GM08714 (cell line): ENCODE measurements at regions not wholly inside any gene's neighbourhood (a gene's known extent, or its start where the extent isn't known, plus 50 kb on each side); places are given as distances from the start of the nearest gene placed in this dataset.

ENCODE experiments used
- H3K4me3 ChIP-seq: fragments of 200-500 bp; sonication (Bioruptor generic); 2 replicates; pipeline ENCODE4 v1.5.1; 2014; ENCODE audit warnings: mild to moderate bottlenecking, low read length, inconsistent platforms
- ZNF274 ChIP-seq: IDR thresholded peaks from 2 replicates; pipeline ENCODE4 v1.6.1; 2012; ENCODE audit warnings: mild to moderate bottlenecking, low read depth, low read length

DNA sequence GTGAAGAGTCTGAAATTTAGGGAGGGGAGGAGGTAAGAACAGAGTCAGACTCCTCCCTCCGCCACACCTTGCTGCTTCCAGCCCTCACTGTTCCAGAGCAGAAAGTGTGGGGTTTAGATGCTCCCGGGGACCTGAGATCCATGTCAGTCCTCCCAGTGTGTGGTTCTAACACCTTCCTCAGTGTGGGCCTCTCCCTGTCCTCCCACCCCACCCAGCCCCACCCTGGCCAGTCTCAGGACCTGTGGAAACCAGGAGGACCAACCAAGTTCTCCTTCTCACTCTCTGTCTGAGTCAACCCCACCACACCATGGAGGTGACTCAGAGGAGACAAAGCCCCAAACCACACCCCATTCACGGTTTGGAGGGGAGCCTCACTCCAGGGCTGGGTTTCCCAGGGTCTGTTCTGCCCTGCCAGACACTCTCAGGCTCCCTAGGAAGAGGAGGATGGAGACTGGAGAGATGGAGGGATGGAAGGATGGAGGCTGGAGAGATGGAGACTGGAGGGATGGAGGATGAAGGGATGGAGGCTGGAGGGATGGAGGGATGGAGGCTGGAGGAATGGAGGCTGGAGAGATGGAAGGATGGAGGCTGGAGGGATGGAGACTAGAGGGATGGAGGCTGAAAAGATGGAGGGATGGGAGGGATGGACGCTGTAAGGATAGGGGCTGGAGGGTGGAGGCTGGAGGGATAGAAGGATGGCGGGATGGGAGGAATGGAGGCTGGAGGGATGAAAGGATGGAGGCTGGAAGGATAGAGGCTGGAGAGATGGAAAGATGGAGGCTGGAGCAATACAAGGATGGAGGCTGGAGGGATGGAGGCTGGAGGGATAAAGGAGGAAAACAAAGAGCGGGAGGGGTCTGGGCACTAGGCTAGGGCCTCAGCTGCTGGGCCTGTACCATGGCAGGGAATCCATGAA is 100.9 kb upstream of the RUNX3 start:
- H3K4me3 ChIP-seq, result peak overlapping the region; percentile 17; the same call in 1 of the 2 replicates
- TF ChIP-seq ZNF274, result no peak

DNA sequence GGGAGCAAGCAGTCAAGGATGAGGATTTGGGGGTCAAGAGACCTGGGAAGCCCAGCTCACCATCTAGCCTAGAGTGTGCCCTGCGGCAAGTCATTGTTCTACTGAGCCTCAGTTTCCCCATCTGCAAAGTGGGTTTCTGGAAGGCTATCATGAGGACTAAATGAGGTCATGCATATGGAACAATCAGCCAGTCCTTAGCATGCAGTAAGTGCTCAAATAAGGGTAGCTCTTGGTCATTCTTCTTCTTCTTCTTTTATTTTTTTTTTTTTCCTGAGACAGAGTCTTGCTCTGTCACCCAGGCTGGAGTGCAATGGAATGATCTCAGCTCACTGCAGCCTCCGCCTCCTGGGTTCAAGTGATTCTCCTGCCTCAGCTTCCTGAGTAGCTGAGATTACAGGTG is 99.9 kb upstream of the RUNX3 start:
- H3K4me3 ChIP-seq, result no peak overlapping the region
- no peak for TF ChIP-seq ZNF274

DNA sequence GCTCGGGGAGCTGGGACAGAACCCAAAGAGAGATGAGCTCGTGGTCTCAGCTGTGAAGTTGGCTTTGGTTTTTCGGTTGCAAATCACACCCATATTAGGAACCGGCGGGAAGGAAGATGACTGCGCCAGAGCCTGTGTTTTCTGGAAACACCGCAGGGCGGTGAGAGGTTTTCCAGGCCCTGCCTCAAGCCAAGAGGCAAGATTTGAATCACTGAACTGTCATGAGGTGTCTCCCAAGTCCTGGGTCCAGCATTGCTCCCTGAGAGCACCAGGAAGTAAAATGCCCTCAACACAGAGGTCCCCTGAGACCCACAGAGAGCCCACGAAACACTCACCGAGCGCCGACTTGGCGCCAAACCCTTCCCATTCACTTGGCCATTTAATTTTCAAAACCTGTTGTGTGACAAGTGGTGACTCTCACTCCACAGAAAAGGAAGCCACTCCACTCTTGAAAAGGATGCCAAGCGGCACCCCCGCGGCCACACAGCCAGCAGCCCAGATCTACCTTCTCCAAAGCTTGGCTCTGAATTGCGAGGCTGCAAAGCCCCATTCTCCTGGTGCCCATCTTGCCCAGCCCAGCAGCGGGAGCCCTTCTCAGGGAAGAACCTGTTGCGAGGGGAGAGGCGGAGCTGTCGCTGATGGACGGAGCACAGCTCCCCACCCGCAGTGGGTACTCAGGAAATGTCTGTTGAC is 99.0 kb upstream of the RUNX3 start:
- no peak overlapping the region; the same call in 1 of the 2 replicates for H3K4me3 ChIP-seq
- TF ChIP-seq ZNF274, result no peak

DNA sequence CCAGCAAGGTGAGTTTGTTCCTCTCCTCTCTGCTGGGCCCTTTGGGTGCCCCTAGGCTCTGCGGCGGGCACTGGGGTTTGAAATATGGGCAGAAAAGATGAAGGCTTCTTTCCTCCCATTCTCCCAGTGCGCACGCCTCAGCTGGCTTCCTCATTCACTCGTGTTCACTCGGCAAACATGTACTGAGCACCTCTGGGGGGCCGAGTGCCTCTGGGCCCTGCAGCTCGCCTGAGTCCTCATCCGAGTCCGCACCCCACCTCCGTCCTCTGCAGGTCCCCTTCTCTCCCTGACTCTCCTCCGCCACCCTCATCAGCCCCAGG is 98.5 kb upstream of the RUNX3 start:
- H3K4me3 ChIP-seq, result no peak overlapping the region; the same call in 1 of the 2 replicates
- no peak for TF ChIP-seq ZNF274

DNA sequence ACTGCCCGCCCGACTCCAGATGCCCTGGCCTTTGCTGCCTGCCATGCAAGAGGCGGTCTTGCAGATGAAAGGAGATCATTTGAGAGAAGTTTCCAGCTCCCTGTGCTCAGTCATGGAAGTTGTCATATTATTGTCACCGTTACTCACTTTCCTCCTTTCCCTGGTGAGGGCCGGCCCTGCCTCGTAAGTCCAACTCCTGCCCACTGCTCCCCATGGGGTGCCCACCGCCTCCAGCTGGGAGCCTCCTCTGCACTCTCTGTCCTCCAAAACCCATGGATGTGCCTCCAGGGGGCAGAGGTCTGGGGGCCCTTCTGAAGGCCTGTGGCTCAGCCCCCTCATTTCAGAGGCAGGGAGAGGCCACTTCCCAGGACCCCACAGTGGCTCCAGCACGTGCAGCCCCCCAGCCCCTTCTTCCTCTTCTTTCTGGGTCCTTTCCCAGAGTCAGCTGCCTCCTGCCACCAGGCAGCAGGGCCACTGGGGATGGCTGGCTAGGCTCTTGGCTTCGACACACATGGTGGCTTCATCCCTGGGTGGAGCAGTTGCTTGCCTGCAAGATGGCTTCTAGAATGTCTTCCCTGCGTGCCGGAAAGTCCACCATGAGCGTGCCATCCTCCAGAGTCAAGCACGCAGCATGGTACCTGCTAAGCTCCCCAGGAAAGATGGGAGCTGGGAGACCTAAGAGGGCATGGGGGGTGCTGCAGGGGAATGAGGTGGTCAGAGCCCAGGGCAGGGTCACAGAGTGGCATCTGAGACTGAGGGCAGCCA is 97.9 kb upstream of the RUNX3 start:
- TF ChIP-seq ZNF274, result no peak
- no peak overlapping the region for H3K4me3 ChIP-seq

DNA sequence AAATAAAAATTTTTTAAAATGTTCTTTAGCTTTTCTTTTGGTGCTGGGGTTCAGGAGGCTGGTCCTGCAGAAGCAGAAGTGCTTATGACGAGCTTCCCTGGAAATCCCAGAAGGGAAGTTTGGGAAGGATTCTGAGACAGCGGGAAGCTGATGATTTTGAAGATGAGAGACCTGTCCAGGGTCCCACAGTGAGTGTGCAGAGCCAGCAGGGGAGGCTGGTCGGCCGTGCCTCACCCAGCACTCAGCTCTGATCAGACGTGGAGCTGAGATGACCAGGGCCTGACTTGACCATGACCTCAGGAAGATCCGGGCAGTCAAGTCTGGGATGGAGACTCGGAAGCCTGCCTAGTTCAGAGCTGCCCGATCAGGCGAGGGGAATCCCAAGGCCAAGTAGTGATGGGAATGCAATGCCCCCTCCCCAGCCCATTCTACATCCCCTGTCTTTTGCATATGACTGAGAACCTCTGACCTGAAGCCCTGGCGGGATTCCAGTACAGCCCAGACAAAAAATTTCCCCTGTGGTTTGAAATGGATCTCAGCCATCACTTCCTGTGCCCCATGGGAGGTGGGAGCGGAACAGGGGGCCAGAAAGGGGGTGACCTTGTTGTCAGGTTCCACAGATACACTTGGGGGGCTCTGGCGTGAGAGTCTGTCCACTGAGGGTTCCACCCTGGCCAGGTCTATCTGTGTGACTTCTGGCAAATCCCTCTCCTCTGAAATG is 96.8 kb upstream of the RUNX3 start:
- H3K4me3 ChIP-seq, result no peak overlapping the region
- TF ChIP-seq ZNF274, result no peak

DNA sequence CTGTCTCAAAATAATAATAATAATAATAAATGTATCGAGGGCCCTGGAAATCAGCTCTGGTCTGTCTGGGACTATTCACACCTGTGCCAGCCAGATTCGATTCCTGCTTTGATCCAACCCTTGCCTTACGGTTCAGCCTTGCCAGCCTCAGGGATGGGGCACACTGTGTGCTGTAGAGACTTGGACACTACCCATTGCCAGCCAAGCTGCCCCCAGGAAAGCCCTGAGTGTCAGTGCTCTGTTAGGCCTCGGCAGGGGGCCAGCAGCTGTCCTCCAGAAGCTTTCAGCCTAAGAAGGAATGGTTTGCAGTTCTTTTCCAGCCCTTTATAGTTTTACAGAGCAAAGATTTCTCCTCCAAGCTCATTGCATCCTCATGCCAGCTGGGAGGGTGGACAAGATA is 96.2 kb upstream of the RUNX3 start:
- H3K4me3 ChIP-seq, result no peak overlapping the region
- no peak for TF ChIP-seq ZNF274

DNA sequence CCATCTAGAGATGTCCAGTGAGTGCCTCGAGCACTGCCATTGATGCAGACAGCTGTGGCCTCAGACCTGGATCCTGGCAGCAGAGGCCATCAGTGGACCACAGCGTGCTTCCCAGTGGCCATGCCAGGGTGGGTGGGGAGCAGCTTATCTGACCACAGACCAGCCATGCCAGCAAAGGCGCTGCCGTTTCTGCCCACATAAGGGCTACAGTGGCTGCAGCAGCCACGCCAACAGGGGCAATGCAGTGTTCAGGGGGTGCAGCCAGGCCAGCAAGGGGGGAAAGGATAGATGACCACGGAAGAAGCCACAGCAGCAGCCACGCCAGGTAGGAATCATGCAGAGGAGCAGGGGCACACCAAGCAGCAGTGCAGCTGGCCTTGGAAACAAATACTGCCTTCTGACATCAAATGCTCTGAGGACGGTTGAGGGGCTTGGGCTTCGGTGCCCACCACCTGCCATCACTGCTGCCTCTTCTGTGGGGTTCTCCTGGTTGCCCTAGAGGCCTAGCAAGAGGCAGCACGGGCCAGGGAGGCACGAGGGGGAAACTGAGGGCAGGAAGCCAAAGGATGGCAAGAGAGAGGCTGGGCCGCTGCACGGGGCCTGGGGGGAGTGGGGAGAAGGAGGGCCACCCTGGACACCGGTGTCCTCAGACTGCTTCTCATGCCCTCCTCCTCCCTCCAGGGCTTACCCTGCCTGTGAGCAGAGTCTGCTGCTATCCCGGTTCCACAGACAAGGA is 94.7 kb upstream of the RUNX3 start:
- TF ChIP-seq ZNF274, result no peak

DNA sequence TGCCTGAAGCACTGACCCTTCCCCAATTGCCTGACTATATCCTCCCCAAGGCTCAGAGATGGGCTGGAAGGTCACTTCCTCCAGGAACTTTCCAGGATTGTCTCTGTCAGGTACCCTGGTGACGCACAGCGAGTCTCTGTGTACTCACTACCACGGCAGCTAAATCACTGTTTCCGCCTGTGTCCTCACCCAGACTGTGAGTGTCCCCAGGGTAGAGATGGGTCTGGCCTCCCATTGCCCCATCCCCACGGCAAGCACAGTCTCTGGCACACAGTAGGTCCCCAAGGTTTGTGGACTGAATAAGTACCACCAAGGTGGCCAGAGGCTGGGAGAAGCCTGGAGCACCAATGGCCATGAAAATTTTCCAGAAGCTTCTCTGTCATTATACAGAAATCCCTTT is 93.8 kb upstream of the RUNX3 start:
- no peak for TF ChIP-seq ZNF274
- H3K4me3 ChIP-seq, result no peak overlapping the region

More for the DNA sequence above, 94.7 kb upstream of the RUNX3 start:
- H3K4me3 ChIP-seq, result no peak overlapping the region

DNA sequence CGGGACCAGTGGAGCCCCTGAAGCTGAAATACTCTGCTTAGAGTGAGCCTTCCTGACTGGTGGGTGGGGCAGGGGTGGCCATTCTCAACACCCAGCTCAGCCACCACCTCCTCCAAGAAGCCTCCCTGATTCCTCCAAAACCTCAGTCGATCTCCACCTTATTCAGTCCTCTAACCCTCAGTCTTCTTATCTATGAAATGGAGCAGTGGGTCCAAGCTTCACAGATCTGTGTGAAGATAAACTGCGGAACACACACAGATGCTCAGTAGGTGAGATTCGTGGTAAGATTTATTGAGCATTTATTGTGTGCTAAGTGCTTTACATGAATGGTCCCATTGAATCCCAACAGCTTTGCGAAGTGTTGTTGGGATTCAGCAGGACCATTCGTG is 93.1 kb upstream of the RUNX3 start:
- H3K4me3 ChIP-seq, result peak overlapping the region; percentile 22; the same call in 1 of the 2 replicates
- no peak for TF ChIP-seq ZNF274

DNA sequence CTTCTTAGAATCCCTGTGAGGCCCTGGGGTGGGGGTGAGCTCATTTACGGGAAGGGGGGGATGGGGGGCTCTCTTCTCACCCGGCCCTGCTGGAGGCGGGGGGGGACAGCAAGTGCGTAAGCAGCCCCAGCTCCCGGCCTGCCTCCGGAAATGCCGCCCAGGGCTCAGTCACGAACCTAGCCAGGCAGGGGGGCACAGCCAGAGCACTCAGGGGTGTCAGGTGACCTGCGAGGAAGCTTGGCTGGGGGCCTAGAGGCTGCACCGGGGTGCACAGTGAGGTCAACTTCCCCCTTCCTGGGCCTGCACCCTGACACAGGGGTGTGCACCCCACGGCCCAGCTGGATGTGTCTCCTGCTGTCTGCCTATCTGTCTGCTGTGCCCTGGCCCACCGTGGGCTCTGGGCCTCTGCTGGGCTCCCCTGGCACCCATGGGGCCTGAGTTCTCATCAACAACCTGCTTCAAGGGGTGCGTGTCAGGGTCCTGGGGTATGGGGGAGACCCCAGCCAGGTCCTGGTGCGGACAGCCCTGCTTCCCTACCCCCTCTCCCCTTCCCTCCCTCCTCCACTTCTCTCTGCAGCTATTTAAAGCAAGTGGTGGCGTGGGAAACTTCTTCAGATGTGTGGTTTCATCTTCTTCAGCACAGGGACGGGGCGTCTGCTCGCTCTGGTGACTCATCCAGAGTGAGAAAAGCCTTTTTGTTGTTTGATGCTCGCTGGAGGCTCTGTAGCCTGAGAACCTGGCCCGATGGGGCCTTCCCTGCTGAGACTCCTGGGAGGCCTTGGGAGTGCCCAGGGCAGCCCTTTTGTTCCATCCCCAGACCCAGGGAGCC is 92.5 kb upstream of the RUNX3 start:
- TF ChIP-seq ZNF274, result no peak
- peak overlapping the region; percentile 22; the same call in 1 of the 2 replicates for H3K4me3 ChIP-seq

DNA sequence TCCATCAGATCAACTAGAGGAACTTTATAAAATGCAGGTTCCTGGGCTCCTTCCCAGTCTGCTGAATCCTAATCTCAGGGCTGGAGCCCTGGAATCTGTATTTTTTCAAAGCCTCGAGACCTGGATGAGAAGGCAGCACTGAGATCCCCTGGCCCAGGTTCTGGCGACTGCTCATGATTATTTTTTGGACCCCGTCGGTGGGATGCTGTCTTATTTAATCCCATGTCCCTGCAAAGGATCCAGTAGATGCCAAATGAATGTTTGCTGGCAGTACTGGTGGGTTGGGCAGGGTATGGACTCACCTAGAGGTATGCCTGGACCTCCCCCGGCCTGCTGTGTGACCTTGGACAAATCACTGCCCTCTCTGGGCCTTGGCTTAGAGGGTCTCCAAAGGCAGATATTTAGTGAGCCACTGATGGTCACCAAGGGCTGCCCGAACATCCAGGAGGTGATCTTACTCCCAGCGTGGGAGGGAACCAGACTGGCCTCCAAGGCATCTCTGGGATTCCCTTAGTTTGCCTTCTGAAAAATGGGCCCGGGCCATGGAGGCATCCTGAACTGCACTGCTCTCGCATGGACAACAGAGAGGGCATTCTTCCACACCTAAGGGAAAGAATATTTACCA is 91.6 kb upstream of the RUNX3 start:
- TF ChIP-seq ZNF274, result no peak

More for the DNA sequence above, 91.6 kb upstream of the RUNX3 start:
- no peak overlapping the region; the same call in 1 of the 2 replicates for H3K4me3 ChIP-seq
